B cell (primary cell): ENCODE measurements at regions not wholly inside any gene's neighbourhood (a gene's known extent, or its start where the extent isn't known, plus 50 kb on each side); places are given as distances from the start of the nearest gene placed in this dataset.

Experiments used
- ATAC-seq: fragments of 200-7000 bp; cut with Tn5 transposase; one replicate; pipeline ENCODE4 v1.10.0; 2021; ENCODE audit warnings: low read depth, mild to moderate bottlenecking, moderate number of reproducible peaks, moderate library complexity
- CTCF ChIA-PET: fragments of 350-600 bp; sonication (Branson Sonifier 250); formaldehyde crosslinking; loops from one replicate; lab custom pipeline; 2021; ENCODE audit warnings: antibody characterized with exemption, inconsistent platforms; lab: Charles Lee
- POLR2A ChIA-PET: fragments of 350-600 bp; sonication (Branson Sonifier 250); formaldehyde crosslinking; loops from one replicate; lab custom pipeline; 2021; ENCODE audit warnings: antibody characterized with exemption; lab: Charles Lee
- DNase-seq: peaks from one replicate; pipeline ENCODE4 v3.0.0; 2013
- H2AFZ ChIP-seq: 2 replicates; pipeline ENCODE4 v1.6.1; 2012; ENCODE audit warnings: mild to moderate bottlenecking, low read depth, low read length; ENCODE audit not compliant: insufficient read depth, poor library complexity, severe bottlenecking
- H3K27ac ChIP-seq, 2 donors: 1 replicate in 1 of 2; 2 replicates in 1 of 2; pipeline ENCODE4 v1.5.1; 2012 to 2013; ENCODE audit warnings: low read length in 2 of 2, mild to moderate bottlenecking in 2 of 2, moderate library complexity in 1 of 2
- H3K27me3 ChIP-seq, 4 experiments: fragments of 200-600 bp in 1 of 4; sonication (generic) in 1 of 4; replicated peaks in 1 of 4; 1 replicate in 2 of 4; 2 replicates in 2 of 4; pipeline versions ENCODE4 v1.6.1 to v1.7.0; 2013 to 2016; ENCODE audit warnings: low read length in 3 of 4, mild to moderate bottlenecking in 2 of 4, mixed read lengths in 1 of 4, moderate library complexity in 1 of 4; ENCODE audit not compliant: insufficient read depth in 4 of 4, control insufficient read depth in 3 of 4; ENCODE audit errors: control extremely low read depth in 1 of 4
- H3K36me3 ChIP-seq, 2 experiments: replicated peaks in 1 of 2; 1 replicate in 1 of 2; 2 replicates in 1 of 2; pipeline versions ENCODE4 v1.6.1 to v1.7.1; 2013; ENCODE audit warnings: low read length in 1 of 2; ENCODE audit not compliant: insufficient read depth in 2 of 2, control insufficient read depth in 1 of 2; ENCODE audit errors: control extremely low read depth in 1 of 2, extremely low read depth in 1 of 2
- H3K4me1 ChIP-seq, 2 donors: fragments of 200-600 bp in 1 of 2; sonication (generic) in 1 of 2; 1 replicate in 1 of 2; 2 replicates in 1 of 2; pipeline versions ENCODE4 v1.5.1 to v1.6.1; 2013 to 2017; ENCODE audit warnings: low read length in 2 of 2; ENCODE audit not compliant: control insufficient read depth in 2 of 2, insufficient read depth in 2 of 2
- H3K4me2 ChIP-seq: replicated peaks from 2 replicates; pipeline ENCODE3; 2012; ENCODE audit warnings: mild to moderate bottlenecking, low read depth, low read length; ENCODE audit not compliant: poor library complexity, severe bottlenecking
- H3K4me3 ChIP-seq, 5 experiments: fragments of 200-600 bp in 1 of 5; sonication (generic) in 1 of 5; 1 replicate in 3 of 5; 2 replicates in 2 of 5; pipeline versions ENCODE4 v1.5.1 to v1.7.0; 2011 to 2016; ENCODE audit warnings: low read length in 4 of 5, mild to moderate bottlenecking in 4 of 5, low read depth in 2 of 5, control low read depth in 1 of 5, moderate library complexity in 1 of 5; ENCODE audit not compliant: insufficient read depth in 1 of 5; ENCODE audit errors: control extremely low read depth in 1 of 5, extremely low read depth in 1 of 5
- H3K79me2 ChIP-seq: fragments of 200-600 bp; sonication (generic); one replicate; pipeline ENCODE4 v1.6.0; 2016; ENCODE audit warnings: low read length; ENCODE audit not compliant: control insufficient read depth, insufficient read depth
- H3K9ac ChIP-seq: fragments of 200-600 bp; sonication (generic); 2 replicates; pipeline ENCODE4 v1.6.1; 2017; ENCODE audit warnings: mild to moderate bottlenecking, low read length, moderate library complexity
- H3K9me3 ChIP-seq, 3 donors: one replicate each; pipeline versions ENCODE4 v1.6.1 to v1.7.1; 2013; ENCODE audit warnings: low read length in 2 of 3; ENCODE audit not compliant: control insufficient read depth in 2 of 3, insufficient read depth in 1 of 3; ENCODE audit errors: control extremely low read depth in 1 of 3
- H4K20me1 ChIP-seq: 2 replicates; pipeline ENCODE4 v1.6.0; 2012; ENCODE audit warnings: mild to moderate bottlenecking, low read length; ENCODE audit not compliant: insufficient read depth, control insufficient read depth, poor library complexity, severe bottlenecking
- H3K27ac Mint-ChIP-seq: one replicate; pipeline ENCODE4 v1.8.0; 2021; ENCODE audit warnings: mixed read lengths
- H3K27me3 Mint-ChIP-seq: one replicate; pipeline ENCODE4 v1.8.0; 2021; ENCODE audit warnings: mixed read lengths
- H3K4me1 Mint-ChIP-seq: one replicate; pipeline ENCODE4 v1.8.0; 2021; ENCODE audit warnings: mixed read lengths
- H3K4me3 Mint-ChIP-seq: one replicate; pipeline ENCODE4 v1.8.0; 2021; ENCODE audit warnings: mixed read lengths
- H3K9me3 Mint-ChIP-seq: one replicate; pipeline ENCODE4 v1.8.0; 2022; ENCODE audit warnings: mixed read lengths; ENCODE audit not compliant: insufficient read depth
- CTCF ChIP-seq: fragments of 200-600 bp; IDR thresholded peaks from one replicate; pipeline ENCODE4 v1.8.0; 2022; ENCODE audit warnings: antibody characterized with exemption, mild to moderate bottlenecking
- EZH2 ChIP-seq: IDR thresholded peaks from 2 replicates; pipeline ENCODE4 v1.6.1; 2012; ENCODE audit warnings: borderline replicate concordance, low read depth, mild to moderate bottlenecking, moderate library complexity, low read length; ENCODE audit not compliant: insufficient read depth, poor library complexity, severe bottlenecking
- WGBS: methylation state at CpG from one replicate; pipeline ENCODE4 v1.1.5; 2013; ENCODE audit warnings: missing lambda C conversion rate; ENCODE audit not compliant: insufficient coverage; 5-methylcytosine and 5-hydroxymethylcytosine counted together
- intact Hi-C: fragments of 100-400 bp; cut with micrococcal nuclease; formaldehyde crosslinking; loops from one replicate; pipeline ENCODE4 v1.10.0; 2022

- ATAC-seq (no peak), DNase-seq (no peak)
- TF ChIP-seq EZH2 (no peak), CTCF (no peak)
- Histone ChIP-seq H3K4me2 (no peak overlapping the region), H3K79me2 (no peaks in the 10 kb centered on the region), H3K4me3 (no peak overlapping the region), H3K36me3 (no peaks in the 10 kb centered on the region), H3K4me1 (peaks cover 10 to 18% of the 10 kb centered on the region in 2 donors), H3K9me3 (peaks cover 0 to 4% (median 0%) of the 10 kb centered on the region in 3 donors), H3K27me3 (no peaks in the 10 kb centered on the region), H4K20me1 (no peaks in the 10 kb centered on the region), H2AFZ (no peak overlapping the region), H3K27ac (no peak overlapping the region), H3K9ac (no peak overlapping the region)
- peaks cover 13% of the 10 kb centered on the region for H3K4me1 Mint-ChIP-seq
- ChIA-PET CTCF (no interaction called here), POLR2A (no interaction called here)
- intact Hi-C loops, result no loop called here
- peaks cover 3% of the 10 kb centered on the region for H3K9me3 Mint-ChIP-seq
- H3K27ac Mint-ChIP-seq, result no peak overlapping the region
- WGBS, result no CpG with 5 or more reads among the region's 3 CpGs
- H3K4me3 Mint-ChIP-seq, result no peak overlapping the region
- no peaks in the 10 kb centered on the region for H3K27me3 Mint-ChIP-seq
Measured at GRCh38 chr4:14335872-14336271, 666.4 kb upstream of the CPEB2 start.

GRCh38 chr4:14336656-14337055 is 665.6 kb upstream of the CPEB2 start:
- CTCF ChIA-PET, result no interaction called here
- Mint-ChIP-seq H3K4me1 (peaks cover 13% of the 10 kb centered on the region), H3K4me3 (no peak overlapping the region), H3K27ac (no peak overlapping the region), H3K9me3 (peaks cover 3% of the 10 kb centered on the region), H3K27me3 (no peaks in the 10 kb centered on the region)
- Histone ChIP-seq H3K4me2 (no peak overlapping the region), H3K36me3 (no peaks in the 10 kb centered on the region), H4K20me1 (no peaks in the 10 kb centered on the region), H3K4me3 (no peak overlapping the region), H3K9me3 (peaks cover 0 to 4% (median 0%) of the 10 kb centered on the region in 3 donors), H3K79me2 (no peaks in the 10 kb centered on the region), H3K9ac (no peak overlapping the region), H3K27me3 (no peaks in the 10 kb centered on the region), H2AFZ (no peak overlapping the region), H3K27ac (no peak overlapping the region), H3K4me1 (peaks cover 10 to 18% of the 10 kb centered on the region in 2 donors)
- TF ChIP-seq CTCF, result no peak
- no peak for TF ChIP-seq EZH2
- no CpG with 5 or more reads among the region's 2 CpGs for WGBS
- ATAC-seq (no peak), DNase-seq (no peak)
- intact Hi-C loops, result no loop called here
- POLR2A ChIA-PET, result no interaction called here
